Cardiac fibroblast (primary cell): ENCODE measurements at regions not wholly inside any gene's neighbourhood (a gene's known extent, or its start where the extent isn't known, plus 50 kb on each side); places are given as distances from the start of the nearest gene placed in this dataset.

Source experiments
- DNase-seq, 2 donors: peaks; one replicate each; pipeline versions ENCODE4 v3.0.0 to v3.0.0-alpha.2; 2010; ENCODE audit warnings: low read depth in 2 of 2
- H3K4me3 ChIP-seq, 2 donors: replicated peaks in 1 of 2; 1 replicate in 1 of 2; 2 replicates in 1 of 2; pipeline ENCODE4 v1.5.1; 2011; ENCODE audit warnings: low read depth in 2 of 2, low read length in 2 of 2, mild to moderate bottlenecking in 2 of 2, moderate library complexity in 1 of 2
- CTCF ChIP-seq: IDR thresholded peaks from one replicate; pipeline ENCODE4 v1.5.1; 2011; ENCODE audit warnings: low read depth, mild to moderate bottlenecking, low read length, inconsistent platforms

GRCh38 chr1:221813887-221814286 is 72.0 kb upstream of the DUSP10 start:
- no peak overlapping the region for H3K4me3 ChIP-seq
- no peak for TF ChIP-seq CTCF
- DNase-seq = no peak

GRCh38 chr1:221812905-221813597 is 71.2 kb upstream of the DUSP10 start:
- no peak for DNase-seq
- no peak for TF ChIP-seq CTCF
- no peak overlapping the region for H3K4me3 ChIP-seq

- DNase-seq = no peak
- TF ChIP-seq CTCF = no peak
- no peak overlapping the region for H3K4me3 ChIP-seq
Observed at GRCh38 chr1:221812088-221812752, 70.3 kb upstream of the DUSP10 start.

GRCh38 chr1:221810406-221810805 is 68.5 kb upstream of the DUSP10 start:
- H3K4me3 ChIP-seq = no peak overlapping the region
- no peak for TF ChIP-seq CTCF
- peak in 1 of 2 donors; percentile 80 for DNase-seq

GRCh38 chr1:221809091-221810029 is 67.5 kb upstream of the DUSP10 start:
- no peak for TF ChIP-seq CTCF
- DNase-seq = no peak
- H3K4me3 ChIP-seq = no peak overlapping the region

GRCh38 chr1:221806984-221807383 is 65.1 kb upstream of the DUSP10 start:
- no peak for TF ChIP-seq CTCF
- no peak for DNase-seq
- no peak overlapping the region for H3K4me3 ChIP-seq
